ENCODE measurements at regions not wholly inside any gene's neighbourhood (a gene's known extent, or its start where the extent isn't known, plus 50 kb on each side); places are given as distances from the start of the nearest gene placed in this dataset.

GRCh38 chr4:42313872-42314271 lies 83.4 kb upstream of the SHISA3 start:
- TF ChIP-seq CTCF (IDR thresholded peaks at IDR 0.05; ENCODE audit: borderline replicate concordance, control extremely low read depth, extremely low read depth, insufficient read depth, missing control alignments) = no peak
- no peak for DNase-seq (ENCODE audit: low spot score)
- in situ Hi-C loops (cut with MboI; ENCODE audit: low sequenced_read_pairs, unreplicated experiment) = no loop called here

- no peak for DNase-seq (ENCODE audit: low spot score)
- TF ChIP-seq CTCF (IDR thresholded peaks at IDR 0.05; ENCODE audit: borderline replicate concordance, control extremely low read depth, extremely low read depth, insufficient read depth, missing control alignments) = no peak
- in situ Hi-C loops (cut with MboI; ENCODE audit: low sequenced_read_pairs, unreplicated experiment) = no loop called here
Observed at GRCh38 chr4:42315231-42315630, 82.1 kb upstream of the SHISA3 start.

DNA sequence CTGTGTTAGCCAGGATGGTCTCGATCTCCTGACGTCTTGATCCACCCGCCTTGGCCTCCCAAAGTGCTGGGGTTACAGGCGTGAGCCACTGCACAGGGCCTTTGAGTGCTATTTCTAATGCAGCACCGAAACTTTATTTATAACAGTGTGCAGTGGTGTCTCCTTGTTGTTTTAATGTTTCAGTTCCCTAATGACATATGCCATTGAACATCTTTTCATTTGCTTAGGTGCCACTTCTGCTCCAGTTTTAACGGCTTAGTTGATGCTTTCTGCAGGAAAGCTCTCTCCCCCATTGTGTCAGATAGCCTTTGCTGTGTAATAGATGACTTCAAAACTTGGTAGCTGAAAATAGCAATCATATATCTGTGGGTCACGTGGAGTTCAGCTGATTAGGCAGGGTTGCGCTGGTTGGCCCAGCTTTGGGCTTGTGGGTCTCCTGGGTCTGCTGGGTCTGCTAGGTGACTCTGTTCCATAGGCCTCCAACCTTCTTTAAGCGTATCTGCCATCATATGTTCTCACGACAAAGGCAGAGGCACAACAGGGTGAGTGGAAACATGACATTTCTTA lies 76.4 kb upstream of the SHISA3 start:
- no peak for TF ChIP-seq CTCF (IDR thresholded peaks at IDR 0.05; ENCODE audit: borderline replicate concordance, control extremely low read depth, extremely low read depth, insufficient read depth, missing control alignments)
- in situ Hi-C loops (cut with MboI; ENCODE audit: low sequenced_read_pairs, unreplicated experiment) = no loop called here
- DNase-seq (ENCODE audit: low spot score) = no peak

DNA sequence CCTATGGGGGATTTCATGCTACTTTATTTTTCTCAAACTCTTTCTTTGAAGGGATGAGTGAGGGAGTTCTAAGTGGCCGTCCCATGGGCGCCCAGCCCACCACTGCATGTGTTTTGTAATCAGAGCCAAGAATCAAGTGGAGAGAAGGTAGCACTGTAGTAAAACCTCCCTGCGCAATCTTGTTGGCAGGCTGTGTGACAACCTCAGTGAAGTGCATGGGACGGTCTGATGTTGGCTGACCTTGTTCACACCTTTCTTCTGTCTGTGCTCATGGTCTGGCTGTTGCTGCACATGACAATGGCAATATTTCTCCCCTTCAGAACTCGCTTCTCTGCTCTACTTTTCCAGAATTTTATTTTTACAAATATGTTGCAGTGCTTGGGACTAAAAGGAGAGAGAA lies 71.2 kb upstream of the SHISA3 start:
- TF ChIP-seq CTCF (IDR thresholded peaks at IDR 0.05; ENCODE audit: borderline replicate concordance, control extremely low read depth, extremely low read depth, insufficient read depth, missing control alignments) = no peak
- in situ Hi-C loops (cut with MboI; ENCODE audit: low sequenced_read_pairs, unreplicated experiment) = no loop called here

DNA sequence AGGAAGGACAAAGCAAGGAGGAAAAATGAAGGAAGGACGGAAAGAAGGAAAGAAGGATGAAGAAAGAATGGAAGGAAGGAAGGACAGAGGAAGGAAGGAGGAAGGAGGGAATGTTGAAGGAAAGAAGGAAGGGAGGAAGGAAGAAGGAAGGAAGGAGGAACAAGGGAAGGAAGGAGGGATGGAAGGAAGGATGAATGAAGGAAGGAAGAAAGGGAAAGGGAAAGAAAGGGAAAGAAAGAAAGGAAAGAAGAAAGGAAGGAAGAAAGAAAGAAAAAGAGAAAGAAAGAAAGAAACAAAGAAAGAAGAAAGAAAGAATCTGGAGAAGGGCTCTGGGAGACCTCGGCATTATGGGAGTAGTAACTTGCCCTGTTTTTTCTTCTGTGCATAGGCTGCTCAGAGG lies 70.8 kb upstream of the SHISA3 start:
- DNase-seq (ENCODE audit: low spot score) = no peak
- TF ChIP-seq CTCF (IDR thresholded peaks at IDR 0.05; ENCODE audit: borderline replicate concordance, control extremely low read depth, extremely low read depth, insufficient read depth, missing control alignments) = no peak
- in situ Hi-C loops (cut with MboI; ENCODE audit: low sequenced_read_pairs, unreplicated experiment) = no loop called here

More for the DNA sequence above, 71.2 kb upstream of the SHISA3 start:
- no peak for DNase-seq (ENCODE audit: low spot score)

DNA sequence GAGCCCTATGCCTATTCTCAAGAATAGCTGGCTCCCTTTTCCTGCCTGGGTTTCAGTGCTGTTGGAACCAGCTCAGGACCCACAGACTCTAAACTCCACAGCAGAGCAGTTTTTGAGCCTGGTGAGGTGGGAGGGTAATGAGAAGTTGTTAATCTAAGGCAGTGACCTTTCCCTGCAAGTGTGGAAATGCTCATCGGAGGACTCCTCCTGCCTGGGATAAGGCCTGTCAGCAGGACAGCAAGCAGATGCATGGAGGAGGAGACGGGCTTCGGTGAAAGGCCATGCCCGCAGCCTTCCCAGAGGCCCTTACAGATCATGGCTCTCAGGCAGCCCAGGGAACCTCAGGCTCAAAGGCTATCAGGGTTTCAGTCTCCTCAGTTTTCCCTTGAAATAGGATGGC lies 70.0 kb upstream of the SHISA3 start:
- in situ Hi-C loops (cut with MboI; ENCODE audit: low sequenced_read_pairs, unreplicated experiment) = no loop called here
- no peak for TF ChIP-seq CTCF (IDR thresholded peaks at IDR 0.05; ENCODE audit: borderline replicate concordance, control extremely low read depth, extremely low read depth, insufficient read depth, missing control alignments)
- DNase-seq (ENCODE audit: low spot score) = no peak

- in situ Hi-C loops (cut with MboI; ENCODE audit: low sequenced_read_pairs, unreplicated experiment) = no loop called here
- no peak for TF ChIP-seq CTCF (IDR thresholded peaks at IDR 0.05; ENCODE audit: borderline replicate concordance, control extremely low read depth, extremely low read depth, insufficient read depth, missing control alignments)
- no peak for DNase-seq (ENCODE audit: low spot score)
Observed at GRCh38 chr4:42328978-42329377, 68.3 kb upstream of the SHISA3 start.
